Stimulated activated CD4-positive, alpha-beta T cell treated with anti-CD3 and anti-CD28 coated beads, Interleukin-4, amount 100 ng/mL, for 24 hours (primary cell): ENCODE measurements at regions not wholly inside any gene's neighbourhood (a gene's known extent, or its start where the extent isn't known, plus 50 kb on each side); places are given as distances from the start of the nearest gene placed in this dataset.
"Not testable (repeated sequence)": the region's sequence is repeated elsewhere in the genome, so short reads cannot be mapped to it uniquely, and the experiment has no call there.

Experiments
- DNase-seq: peaks from one replicate; pipeline ENCODE4 v3.0.0-alpha.2; 2020

DNA sequence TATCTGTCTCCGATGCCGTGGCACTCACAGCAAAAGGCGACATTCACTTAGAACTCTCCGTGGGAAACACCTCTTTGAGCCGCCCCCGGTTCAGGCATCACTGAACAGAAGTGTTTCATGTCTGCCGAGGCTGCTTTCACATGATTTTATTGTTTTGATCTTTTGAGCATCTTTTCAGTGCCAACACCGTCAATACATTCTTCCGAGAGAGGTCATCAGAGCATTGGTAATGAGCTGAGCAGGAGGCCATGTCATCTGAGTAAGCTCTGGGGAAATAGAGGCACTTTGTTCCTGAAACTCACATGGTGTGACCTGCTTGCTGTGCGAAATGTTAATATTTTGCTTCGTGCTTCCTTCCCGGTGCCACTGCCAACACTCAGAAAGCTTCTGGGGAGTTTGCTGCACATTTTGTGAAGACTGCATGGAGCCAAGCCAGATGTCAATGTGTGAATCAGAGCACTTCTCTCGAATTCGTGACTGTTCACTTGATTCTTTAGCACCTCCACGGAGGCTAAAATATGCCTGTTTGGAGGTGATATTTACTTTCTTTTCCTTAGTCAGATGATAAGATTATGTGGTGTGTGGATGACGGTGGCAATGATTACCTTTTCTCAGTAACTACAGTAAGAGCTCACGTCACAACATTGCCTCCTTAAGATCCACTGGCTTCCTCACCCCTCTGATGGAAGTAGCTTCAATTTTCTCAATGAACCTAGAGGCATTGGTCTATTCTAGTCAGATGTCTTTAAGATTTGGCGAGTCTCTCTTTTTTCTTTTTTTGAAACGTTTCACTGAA is 222.3 kb upstream of the HS3ST1 start:
- no peak for DNase-seq

DNA sequence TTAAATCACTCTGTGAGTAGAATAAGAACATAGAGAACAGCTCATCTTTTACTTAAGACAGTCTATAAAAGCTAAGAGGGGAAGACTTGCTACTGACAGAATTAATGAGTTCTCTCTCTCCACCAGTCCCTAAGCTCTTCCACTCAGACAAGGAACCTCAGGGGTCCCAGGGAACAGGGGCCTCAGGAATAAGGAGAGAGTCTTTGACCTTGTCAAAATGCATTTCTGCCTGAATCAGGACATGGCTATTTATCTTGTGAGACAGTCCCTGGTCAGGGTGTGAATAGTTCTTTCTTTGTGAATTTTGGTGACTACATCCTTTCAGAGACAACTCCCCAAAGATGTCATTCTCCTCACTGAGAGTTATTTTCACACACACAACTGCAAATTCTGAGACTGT is 218.7 kb upstream of the HS3ST1 start:
- DNase-seq = no peak

DNA sequence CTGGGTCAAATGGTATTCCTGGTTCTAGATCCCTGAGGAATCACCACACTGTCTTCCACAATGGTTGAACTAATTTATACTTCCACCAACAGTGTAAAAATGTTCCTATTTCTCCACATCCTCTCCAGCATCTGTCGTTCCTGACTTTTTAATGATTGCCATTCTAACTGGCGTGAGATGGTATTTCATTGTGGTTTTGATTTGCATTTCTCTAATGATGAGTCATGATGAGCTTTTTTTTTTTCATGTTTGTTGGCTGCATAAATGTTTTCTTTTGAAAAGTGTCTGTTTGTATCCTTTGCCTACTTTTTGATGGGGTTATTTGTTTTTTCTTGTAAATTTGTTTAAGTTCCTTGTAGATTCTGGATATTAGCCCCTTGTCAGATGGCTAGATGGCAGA is 214.4 kb upstream of the HS3ST1 start:
- not testable (repeated sequence) for DNase-seq

DNA sequence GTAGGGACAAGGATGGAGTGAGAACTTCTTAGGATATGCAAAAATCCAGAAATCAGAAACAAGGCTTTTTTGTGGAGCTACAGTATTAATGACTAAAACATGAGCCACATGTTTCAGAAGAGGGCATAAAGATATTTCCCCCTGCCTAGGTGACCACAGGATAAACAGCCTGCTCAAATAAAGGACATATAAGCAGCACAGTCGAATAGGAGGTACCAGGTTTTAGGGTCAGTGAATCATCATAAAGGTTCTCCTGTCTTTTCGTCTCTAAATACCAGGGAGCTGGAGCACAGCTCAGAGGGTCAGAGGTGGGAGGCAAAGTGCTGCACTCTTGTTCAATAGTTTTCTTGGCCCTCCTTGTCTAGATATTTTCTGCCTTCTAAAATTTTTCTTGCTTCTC is 211.9 kb upstream of the HS3ST1 start:
- DNase-seq = no peak

DNA sequence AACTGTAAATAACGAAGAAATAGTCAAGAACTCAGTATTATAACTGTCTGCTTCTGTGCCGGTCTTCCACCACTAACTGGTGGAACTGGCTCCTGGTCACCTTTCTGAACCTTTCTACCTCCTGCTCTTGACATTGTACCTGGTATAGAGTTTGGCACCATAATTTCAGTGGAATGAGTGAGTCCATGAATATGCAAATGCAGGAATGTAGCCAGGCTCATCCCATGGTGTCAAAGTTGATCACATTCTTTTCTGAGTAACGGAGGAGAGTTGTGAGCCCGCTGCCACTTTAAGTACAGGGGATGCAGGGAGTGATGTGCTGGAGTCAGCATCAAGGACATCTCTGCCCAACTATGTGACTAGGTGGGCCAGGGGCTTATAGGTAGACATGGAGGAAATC is 207.9 kb upstream of the HS3ST1 start:
- DNase-seq = no peak

DNA sequence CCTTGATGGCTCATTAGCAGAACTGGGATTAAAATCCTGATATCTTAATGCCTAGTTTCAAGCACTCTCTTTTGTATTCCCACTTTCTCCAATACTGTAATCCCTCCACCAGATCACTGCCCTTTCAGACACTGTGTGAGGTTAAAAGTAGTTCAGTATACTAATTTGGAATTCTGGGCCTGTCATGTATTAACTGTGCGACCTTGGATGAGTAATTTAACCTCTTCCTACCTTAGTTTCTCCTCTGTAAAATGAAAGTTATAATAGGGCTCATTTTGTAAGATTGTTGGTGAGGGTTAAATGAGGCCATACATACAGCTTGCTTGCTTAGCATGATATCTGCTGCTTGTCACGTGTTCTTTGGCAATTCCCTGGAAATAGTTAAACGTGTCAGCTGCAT is 207.3 kb upstream of the HS3ST1 start:
- DNase-seq = no peak

DNA sequence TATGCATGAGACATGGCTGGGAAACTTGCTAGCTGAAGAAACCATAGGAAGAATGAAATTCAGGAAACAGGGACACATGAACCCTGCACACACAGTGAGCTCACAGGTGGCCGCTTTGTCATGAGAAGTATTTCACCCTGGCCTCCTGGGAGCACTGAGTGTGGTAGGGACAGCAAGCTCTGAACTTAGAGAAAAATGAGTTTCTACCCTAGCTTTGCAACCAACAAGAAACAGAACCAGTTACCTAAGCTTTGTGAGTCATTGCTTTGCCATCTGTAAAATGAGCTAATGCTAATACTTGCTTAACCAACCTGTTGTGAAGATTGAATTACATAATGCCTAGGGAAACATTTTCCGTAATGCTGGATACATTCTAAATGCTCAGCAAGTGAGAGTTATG is 206.6 kb upstream of the HS3ST1 start:
- DNase-seq = no peak

DNA sequence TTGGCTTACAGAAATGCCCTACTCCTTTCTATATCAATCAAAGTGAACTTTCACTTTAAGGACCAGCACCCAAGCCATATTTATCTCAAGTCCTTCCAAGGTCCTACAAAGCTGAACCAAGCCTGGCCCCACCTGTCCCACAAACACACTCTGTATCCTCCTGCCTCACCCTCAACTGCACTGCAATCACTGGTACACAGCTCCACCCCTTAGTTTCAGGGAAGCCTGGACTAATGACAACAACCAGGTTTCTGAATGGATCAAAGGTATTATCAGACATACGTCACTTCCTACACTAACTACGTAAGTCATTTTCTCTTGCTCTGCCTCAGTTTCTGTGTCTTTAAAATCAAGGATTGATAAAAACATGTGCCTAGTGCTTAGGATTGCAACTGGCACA is 205.6 kb upstream of the HS3ST1 start:
- DNase-seq = no peak

DNA sequence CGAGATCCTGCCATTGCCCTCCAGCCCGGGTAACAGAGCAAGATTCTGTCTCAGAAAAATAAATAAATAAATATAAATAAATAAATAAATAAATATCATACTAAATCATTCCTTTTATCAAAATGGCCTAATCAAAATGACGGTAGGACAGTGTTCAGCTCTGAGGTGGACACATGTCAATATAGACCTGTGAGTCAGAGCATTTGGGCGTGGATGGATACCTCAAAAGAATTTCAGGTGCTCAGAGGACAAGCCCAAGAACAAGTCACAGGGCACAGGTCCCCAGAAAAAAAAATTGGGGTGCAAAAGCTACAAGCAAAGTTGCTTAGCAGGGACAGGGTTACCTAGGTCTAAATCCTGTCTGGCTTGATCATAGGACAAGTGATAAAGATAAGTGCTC is 204.7 kb upstream of the HS3ST1 start:
- no peak for DNase-seq

DNA sequence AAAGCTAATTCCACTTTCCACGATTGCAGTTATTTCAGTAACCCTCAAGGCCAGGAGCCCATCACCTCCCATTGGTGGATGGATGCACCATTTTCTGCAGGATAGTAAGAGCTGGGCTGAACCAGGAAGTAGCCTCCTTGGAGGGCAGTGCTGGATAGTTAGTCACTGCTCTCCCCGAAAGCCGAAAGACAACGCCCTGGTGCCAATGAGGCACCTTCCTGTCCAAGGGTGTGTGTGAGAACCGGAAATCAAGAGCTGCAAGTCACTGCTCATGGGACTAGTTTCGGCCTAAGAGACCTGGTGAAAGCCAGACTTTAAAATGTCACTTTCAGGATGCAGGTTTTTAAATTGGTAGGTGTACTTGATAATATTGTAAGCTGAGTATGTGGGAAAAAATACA is 203.8 kb upstream of the HS3ST1 start:
- no peak for DNase-seq

DNA sequence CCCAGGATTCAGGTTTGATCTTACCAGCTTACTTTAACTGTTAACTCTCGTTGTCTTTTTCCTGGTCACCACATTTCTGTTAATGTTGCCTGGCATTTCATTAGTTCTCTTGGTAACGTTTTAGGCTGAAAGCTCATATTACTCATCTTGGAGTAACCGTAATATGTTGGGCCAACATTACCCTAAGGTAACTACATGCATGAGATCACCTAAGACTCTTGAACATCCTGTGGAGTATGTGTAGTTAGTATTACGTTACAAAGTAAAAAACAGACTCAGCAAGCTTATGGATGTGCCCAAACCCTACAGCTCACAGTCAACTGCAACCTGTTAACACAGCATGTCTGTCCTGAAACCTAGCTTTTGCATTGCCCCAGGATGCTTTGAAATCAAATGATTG is 203.3 kb upstream of the HS3ST1 start:
- no peak for DNase-seq

DNA sequence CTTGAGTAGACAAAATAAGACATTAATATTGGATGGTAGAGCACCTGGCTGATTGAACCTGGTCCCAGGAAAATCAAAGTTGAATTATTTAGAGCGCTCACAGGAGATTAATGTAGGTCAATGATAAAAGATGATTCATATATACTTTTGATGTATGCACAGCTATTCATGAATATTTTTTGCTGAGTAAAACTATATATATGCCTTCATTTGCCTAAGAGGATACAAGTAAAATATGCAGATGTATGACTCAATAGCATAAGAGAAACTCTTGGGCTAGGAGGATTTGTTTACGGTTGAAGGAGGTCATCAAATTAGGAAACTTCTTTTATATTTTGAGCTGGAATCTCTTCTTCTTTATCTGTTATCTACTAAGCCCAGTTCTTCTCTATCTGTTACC is 202.7 kb upstream of the HS3ST1 start:
- DNase-seq = no peak

DNA sequence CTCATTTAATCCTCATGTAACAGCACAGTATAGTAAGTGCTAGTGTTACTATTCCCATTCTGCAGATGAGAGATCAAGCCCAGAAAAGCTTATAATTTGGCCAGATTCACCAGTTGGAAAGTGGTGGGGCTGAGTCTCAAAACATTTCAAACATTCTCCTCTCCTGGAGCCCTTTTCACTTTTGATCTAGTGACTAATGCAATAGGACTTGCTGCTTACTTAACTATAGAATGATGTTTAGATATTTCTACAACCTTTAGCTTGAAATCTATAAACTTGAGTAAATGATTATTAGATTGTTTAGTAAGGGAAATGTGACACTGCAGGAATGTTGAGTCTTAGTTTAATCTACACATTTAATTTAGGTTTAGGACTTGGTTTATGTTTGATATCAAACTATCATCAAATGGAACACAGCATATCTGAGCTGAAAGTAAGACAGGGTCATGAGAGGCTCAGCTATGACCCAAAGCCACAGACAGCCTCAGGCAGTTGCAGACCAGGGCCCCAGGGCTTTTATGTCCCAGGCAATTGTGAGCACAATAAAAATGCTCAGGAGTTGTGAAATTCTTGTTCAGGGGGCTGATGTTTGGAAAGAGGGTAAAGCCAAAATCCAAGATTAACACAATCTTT is 199.5 kb upstream of the HS3ST1 start:
- no peak for DNase-seq

DNA sequence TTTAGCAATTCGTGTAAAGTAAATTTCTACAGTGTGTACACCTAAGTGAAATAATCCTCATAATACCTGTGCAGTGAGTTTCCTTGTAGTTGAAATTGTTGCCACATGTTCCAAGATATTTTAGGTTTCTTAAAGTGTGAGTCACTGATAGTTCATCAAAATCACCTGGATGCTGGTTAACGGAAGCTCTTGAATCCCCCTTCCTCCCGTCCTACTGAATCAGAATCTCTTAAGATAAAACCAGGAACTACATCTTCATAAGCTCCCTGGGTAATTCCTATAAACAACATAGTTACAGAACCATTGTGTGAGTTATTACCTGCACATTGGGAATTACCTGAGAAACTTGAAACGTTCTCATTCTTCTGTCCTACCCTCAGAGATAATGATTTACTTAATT is 197.4 kb upstream of the HS3ST1 start:
- no peak for DNase-seq

DNA sequence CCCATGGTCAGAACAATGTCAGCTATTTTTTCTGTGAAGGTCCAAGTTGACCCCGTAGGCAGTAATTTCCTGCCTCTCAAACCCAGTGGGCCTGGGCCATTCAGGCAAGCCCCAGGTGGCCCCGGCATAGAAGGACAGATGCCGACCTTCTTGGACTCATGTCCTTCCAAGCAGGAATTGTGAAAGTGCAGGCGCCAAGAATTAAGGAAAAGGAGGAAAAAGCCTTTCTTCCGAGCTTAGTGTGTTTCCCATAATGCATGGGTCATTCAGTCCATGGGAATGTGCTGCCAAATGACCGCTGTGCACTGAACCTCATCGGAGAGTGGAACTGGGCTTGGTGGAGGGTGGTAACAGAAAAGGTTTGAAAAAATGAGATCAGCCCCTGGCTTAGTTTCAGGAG is 196.5 kb upstream of the HS3ST1 start:
- DNase-seq = no peak

DNA sequence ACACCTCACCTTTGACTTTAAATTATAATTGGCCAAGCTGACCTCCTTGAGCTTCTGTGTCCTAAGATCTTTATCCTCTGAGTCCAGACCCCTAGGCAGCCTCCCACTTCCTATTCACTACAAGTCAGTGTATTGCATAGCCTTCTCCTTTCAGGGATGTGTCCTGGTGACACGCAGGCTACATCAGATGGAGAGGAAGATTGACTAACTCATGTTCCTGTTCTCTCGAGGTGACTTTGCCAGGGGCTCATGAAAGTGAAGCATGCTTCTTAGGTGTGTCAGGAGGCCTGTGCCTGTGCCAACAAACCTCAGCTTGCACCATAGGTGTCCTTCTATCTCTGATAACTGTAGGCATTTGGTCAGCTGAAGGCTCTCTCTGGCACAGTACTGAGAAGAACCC is 195.7 kb upstream of the HS3ST1 start:
- DNase-seq = no peak

DNA sequence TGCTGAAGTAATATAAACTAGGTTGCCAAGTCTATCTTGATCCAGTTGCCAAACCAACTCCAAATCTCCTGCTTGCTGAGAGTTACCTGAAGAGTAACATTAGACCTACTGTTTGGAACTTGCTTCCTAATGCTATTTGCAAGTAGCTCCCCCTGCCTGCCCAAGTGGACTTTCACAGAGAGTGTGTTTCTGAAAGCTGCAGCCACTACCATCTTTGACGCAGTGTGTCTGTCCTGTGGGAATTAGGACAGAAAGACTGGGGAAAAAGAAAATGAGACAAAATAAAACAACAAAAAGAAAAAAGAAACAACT is 195.0 kb upstream of the HS3ST1 start:
- no peak for DNase-seq

DNA sequence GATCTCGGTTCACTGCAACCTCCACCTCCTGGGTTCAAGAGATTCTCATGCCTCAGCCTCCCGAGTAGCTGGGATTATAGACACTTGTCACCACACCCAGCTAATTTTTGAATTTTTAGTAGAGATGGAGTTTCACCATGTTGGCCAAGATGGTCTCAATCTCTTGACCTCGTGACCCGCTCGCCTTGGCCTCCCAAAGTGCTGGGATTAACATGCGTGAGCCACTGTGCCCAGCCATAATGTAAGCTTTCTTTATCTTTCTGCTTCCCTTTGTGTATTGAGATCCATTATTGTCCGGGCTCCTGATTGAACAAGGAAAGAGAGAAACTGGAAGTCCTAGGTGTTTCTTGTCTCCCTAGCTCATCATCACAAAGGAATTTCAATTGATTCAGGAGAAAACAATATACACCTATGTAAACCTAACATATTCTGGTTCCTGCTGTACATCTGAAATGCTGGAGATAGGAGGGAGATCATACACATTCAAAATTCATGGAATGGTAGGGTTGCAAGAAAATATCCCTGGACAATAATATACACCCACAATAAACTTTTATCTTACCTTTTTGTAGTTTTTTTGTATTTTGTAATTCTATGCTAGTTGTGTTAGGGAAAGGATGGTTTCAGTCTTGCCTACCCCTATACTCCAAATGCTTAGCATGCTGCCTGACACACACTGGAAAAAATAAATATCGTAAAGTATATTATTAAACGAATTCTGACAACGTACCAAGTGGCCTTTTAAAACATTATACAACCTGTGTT is 194.4 kb upstream of the HS3ST1 start:
- no peak for DNase-seq

DNA sequence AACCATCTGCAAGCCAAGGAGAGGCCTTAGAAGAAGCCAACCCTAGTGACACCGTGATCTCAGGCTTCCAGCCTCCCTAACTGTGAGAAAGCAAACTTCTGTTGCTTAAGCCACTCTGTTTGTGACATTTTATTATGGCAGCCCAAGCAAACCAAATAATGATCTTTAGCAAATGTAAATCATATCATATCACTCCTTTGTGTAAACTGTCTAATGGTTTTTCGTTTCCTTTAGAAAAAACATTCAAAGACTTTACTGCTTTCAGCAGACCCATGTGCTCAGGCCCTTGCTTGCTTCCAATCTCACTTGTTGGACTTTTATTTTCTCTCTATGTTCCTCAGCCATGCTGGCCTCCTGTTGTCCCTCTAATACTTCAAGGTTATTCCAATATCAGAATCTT is 192.2 kb upstream of the HS3ST1 start:
- DNase-seq = no peak

DNA sequence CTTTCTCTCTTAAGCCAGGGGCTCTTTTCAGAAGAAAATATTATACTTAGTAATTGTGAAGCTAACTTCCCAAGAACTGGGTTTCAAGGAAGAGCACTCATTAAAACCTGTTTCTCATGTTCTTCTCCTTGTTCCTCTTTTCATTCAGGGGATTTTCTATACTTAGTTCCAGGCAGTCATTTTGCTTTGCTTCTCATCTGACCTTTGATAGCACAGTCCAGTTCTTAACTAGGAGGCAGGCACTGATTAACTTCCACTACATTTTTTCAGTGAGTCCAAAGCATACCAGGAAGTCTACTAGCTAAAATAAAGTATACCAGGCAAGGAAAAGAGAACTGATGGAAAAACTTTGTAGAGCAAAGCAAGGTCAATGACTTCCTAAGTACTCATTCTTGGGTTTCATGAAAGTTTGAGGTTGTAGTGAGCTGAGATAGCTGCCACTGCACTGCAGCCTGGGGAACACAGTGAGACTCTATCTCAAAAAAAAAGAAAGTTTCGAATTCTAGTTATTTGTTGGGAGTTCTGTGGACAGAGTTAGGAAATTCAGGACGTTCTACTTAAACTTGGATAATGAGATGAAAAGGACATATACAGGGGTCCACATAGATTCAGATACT is 190.1 kb upstream of the HS3ST1 start:
- no peak for DNase-seq

DNA sequence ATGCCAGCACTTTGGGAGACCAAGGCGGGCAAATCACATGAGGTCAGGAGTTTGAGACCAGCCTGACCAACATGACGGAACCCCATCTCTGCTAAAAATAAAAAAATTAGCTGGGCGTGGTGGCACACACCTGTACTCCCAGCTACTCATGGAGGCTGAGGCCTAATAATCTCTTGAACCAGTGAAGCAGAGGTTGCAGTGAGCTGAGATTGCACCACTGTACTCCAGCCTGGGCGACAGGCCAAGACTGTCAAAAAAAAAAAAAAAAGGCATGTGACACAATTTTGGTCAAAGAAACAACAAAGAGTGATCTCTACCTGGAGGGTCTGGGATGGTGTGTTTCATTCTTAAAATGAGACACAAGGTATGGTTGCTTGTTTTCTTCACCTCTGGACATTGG is 188.2 kb upstream of the HS3ST1 start:
- DNase-seq = no peak

DNA sequence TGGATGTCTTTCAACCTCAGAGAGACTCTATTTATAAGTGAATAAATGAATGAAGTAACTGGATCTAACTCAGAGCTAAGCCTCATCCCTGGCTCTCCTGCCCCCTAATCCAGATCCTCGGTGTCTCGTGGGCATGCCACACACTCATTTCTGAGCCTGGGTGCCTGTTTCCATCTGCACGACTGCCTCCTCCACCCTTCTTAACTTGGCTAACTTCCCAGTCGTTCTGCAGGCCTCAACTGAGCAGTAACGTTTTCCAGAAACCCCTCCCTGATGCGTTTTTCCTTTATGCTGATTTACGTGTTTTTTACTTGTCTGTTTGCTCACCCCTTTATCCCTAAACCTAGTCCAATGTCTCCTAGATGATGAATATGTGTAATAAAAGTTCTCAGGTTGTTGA is 186.9 kb upstream of the HS3ST1 start:
- DNase-seq = no peak

DNA sequence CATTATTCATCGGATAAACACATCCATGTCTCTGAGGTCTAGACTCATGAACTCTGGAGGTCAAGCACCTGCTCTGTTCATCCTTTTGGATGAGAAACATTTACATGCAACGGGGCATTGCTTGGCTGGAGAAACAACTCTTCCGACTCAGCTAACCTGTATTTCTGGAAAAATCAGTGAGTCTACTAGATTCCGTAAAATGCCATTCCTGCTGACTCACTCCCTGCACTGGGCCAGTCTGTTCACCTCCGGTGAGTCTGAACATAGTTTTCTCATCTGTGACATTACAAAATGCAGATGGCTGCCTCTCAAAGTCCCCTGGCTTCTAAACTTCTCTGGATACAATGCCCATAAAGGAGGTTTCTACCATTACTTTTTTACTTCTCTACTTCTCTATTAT is 185.7 kb upstream of the HS3ST1 start:
- DNase-seq = no peak

DNA sequence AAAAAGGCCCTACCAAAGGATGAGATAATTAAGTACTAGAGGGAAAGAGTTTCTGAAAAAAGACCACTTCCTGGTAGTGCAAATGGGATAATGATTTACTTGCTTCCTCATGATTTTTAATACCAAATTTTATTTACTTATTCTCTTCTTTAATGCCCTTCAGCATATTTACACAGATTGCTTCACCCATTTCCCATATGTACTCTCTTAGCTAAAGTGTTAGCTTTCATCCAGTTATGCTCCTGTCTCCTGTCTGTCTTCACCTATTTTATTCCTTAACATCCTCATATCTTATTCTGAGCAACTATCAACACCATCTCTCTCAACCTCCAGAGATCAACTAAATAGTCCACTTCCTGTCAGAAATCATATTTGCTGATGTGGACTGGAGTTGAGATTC is 183.2 kb upstream of the HS3ST1 start:
- no peak for DNase-seq
